A549 (cell line): ENCODE measurements at regions not wholly inside any gene's neighbourhood (a gene's known extent, or its start where the extent isn't known, plus 50 kb on each side); places are given as distances from the start of the nearest gene placed in this dataset.

ENCODE experiments used
- ATAC-seq, 2 experiments: fragments of 200-7000 bp in 1 of 2; fragments of >200 bp in 1 of 2; cut with Nextera tagmentation in 1 of 2; cut with Tn5 transposase in 1 of 2; 3 replicates each; pipeline versions ENCODE4 v1.8.0 to v1.9.1; 2018 to 2020; ENCODE audit warnings: mild to moderate bottlenecking in 1 of 2, moderate library complexity in 1 of 2
- CTCF ChIA-PET: fragments of 300-600 bp; sonication (Branson Sonifier 250); formaldehyde crosslinking; extraction: SDS; loops from one replicate; lab custom pipeline; 2021; ENCODE audit warnings: antibody characterized with exemption, inconsistent platforms; lab: Yijun Ruan, JAX
- POLR2A ChIA-PET: fragments of 350-600 bp; formaldehyde crosslinking; extraction: SDS; loops from one replicate; lab custom pipeline; 2021; ENCODE audit warnings: antibody characterized with exemption, inconsistent platforms; lab: Yijun Ruan, JAX
- DNase-seq, 2 experiments: peaks; one replicate each; pipeline versions ENCODE4 v3.0.0 to v3.0.0-alpha.2; 2011 to 2016; ENCODE audit warnings: low read depth in 1 of 2, low spot score in 1 of 2
- FAIRE-seq: peaks from 2 replicates; lab custom pipeline; 2011; peaks lifted over from hg19 to GRCh38; lab: Jason Lieb, UNC
- H3K27ac ChIP-seq, 2 experiments: fragments of >200 bp; sonication (Bioruptor Twin); formaldehyde crosslinking; 3 replicates each; pipeline ENCODE4 v1.5.1; 2016 to 2017
- H3K4me1 ChIP-seq: fragments of >200 bp; sonication (Bioruptor Twin); formaldehyde crosslinking; 3 replicates; pipeline ENCODE4 v1.6.1; 2016
- H3K4me2 ChIP-seq: fragments of >200 bp; sonication (Bioruptor Twin); formaldehyde crosslinking; 3 replicates; pipeline ENCODE4 v1.6.1; 2016
- H3K4me3 ChIP-seq: fragments of >200 bp; sonication (Bioruptor Twin); formaldehyde crosslinking; 3 replicates; pipeline ENCODE4 v1.5.1; 2016
- H3K9me3 ChIP-seq: fragments of >200 bp; sonication (Bioruptor Twin); formaldehyde crosslinking; 3 replicates; pipeline ENCODE4 v1.6.1; 2016
- BHLHE40 ChIP-seq: IDR thresholded peaks from 2 replicates; pipeline ENCODE4 v1.6.1; 2012; ENCODE audit warnings: low read depth, low read length, inconsistent platforms
- E2F6 ChIP-seq: IDR thresholded peaks from 2 replicates; pipeline ENCODE4 v1.6.1; 2012; ENCODE audit warnings: low read depth, borderline replicate concordance
- EHMT2 ChIP-seq: fragments of 200-600 bp; sonication (generic); IDR thresholded peaks from 2 replicates; pipeline ENCODE4 v1.6.1; 2016; ENCODE audit warnings: antibody characterized with exemption, low read depth, mild to moderate bottlenecking, moderate library complexity
- ELK1 ChIP-seq: fragments of 150-350 bp; IDR thresholded peaks from 2 replicates; pipeline ENCODE4 v1.6.1; 2014; ENCODE audit warnings: low read depth, mild to moderate bottlenecking, low read length
- FOSB ChIP-seq: fragments of 250-450 bp; sonication (Bioruptor Pico); IDR thresholded peaks from 2 replicates; pipeline ENCODE4 v1.5.0; 2020; ENCODE audit warnings: mild to moderate bottlenecking, moderate library complexity
- FOXS1 ChIP-seq: fragments of 250-450 bp; sonication (Bioruptor Pico); IDR thresholded peaks from 2 replicates; pipeline ENCODE4 v1.5.0; 2020; ENCODE audit warnings: mild to moderate bottlenecking, moderate library complexity
- GATA3 ChIP-seq: IDR thresholded peaks from 2 replicates; pipeline ENCODE4 v1.6.1; 2012; ENCODE audit warnings: borderline replicate concordance
- HEYL ChIP-seq: fragments of 250-450 bp; sonication (Bioruptor Pico); IDR thresholded peaks from 2 replicates; pipeline ENCODE4 v1.8.0; 2021; ENCODE audit warnings: mild to moderate bottlenecking, moderate library complexity
- HMGXB4 ChIP-seq: fragments of 250-450 bp; sonication (Bioruptor Pico); IDR thresholded peaks from 2 replicates; pipeline ENCODE4 v1.5.0; 2021; ENCODE audit warnings: mild to moderate bottlenecking, moderate library complexity, borderline replicate concordance
- HOXA7 ChIP-seq: fragments of 250-450 bp; sonication (Bioruptor Pico); IDR thresholded peaks from 2 replicates; pipeline ENCODE4 v1.5.0; 2020; ENCODE audit warnings: mild to moderate bottlenecking, moderate library complexity
- HOXB13 ChIP-seq: fragments of 250-450 bp; sonication (Bioruptor Pico); IDR thresholded peaks from 2 replicates; pipeline ENCODE4 v1.5.0; 2020; ENCODE audit warnings: low read depth, mild to moderate bottlenecking, moderate library complexity
- HOXB5 ChIP-seq: fragments of 250-450 bp; sonication (Bioruptor Pico); IDR thresholded peaks from 2 replicates; pipeline ENCODE4 v1.5.0; 2020; ENCODE audit warnings: mild to moderate bottlenecking, moderate library complexity
- KDM5A ChIP-seq: fragments of 200-600 bp; sonication (generic); IDR thresholded peaks from 2 replicates; pipeline ENCODE4 v1.6.1; 2016; ENCODE audit warnings: antibody characterized with exemption, mild to moderate bottlenecking
- MAFK ChIP-seq: fragments of 450-650 bp; IDR thresholded peaks from 2 replicates; pipeline ENCODE4 v1.6.1; 2014; ENCODE audit not compliant: partially characterized antibody
- NFE2L2 ChIP-seq: fragments of 150-350 bp; conservative IDR thresholded peaks from 2 replicates; pipeline ENCODE4 v1.6.1; 2014; ENCODE audit warnings: low read length
- NR3C1 ChIP-seq: fragments of >200 bp; sonication (Bioruptor Twin); formaldehyde crosslinking; IDR thresholded peaks from 3 replicates; pipeline ENCODE4 v1.6.1; 2017
- PBX3 ChIP-seq: IDR thresholded peaks from 2 replicates; pipeline ENCODE4 v1.6.1; 2012
- POLR2A ChIP-seq: IDR thresholded peaks from 2 replicates; pipeline ENCODE4 v1.6.1; 2012; ENCODE audit warnings: mild to moderate bottlenecking, low read length
- POLR2AphosphoS2 ChIP-seq: conservative IDR thresholded peaks from 2 replicates; pipeline ENCODE4 v1.6.1; 2012; ENCODE audit warnings: low read length, improper control_type of control experiment, inconsistent platforms
- RAD21 ChIP-seq, 2 experiments: fragments of >200 bp in 1 of 2; sonication (Bioruptor Twin) in 1 of 2; formaldehyde crosslinking in 1 of 2; IDR thresholded peaks in 1 of 2; conservative IDR thresholded peaks in 1 of 2; 2 replicates in 1 of 2; 3 replicates in 1 of 2; pipeline ENCODE4 v1.6.1; 2012 to 2018; ENCODE audit warnings: inconsistent platforms in 1 of 2
- RCOR1 ChIP-seq: fragments of 150-350 bp; IDR thresholded peaks from 2 replicates; pipeline ENCODE4 v1.6.1; 2014; ENCODE audit warnings: antibody characterized with exemption, low read length, low read depth
- TFCP2L1 ChIP-seq: fragments of 250-450 bp; sonication (Bioruptor Pico); IDR thresholded peaks from 2 replicates; pipeline ENCODE4 v1.5.0; 2021; ENCODE audit warnings: mild to moderate bottlenecking
- ZC3H11A ChIP-seq: fragments of 450-650 bp; IDR thresholded peaks from 2 replicates; pipeline ENCODE4 v1.6.1; 2014; ENCODE audit warnings: antibody characterized with exemption, mild to moderate bottlenecking
- ZNF302 ChIP-seq: fragments of 250-450 bp; sonication (Bioruptor Pico); IDR thresholded peaks from 2 replicates; pipeline ENCODE4 v1.9.0; 2021; ENCODE audit warnings: inconsistent platforms, mild to moderate bottlenecking, moderate library complexity
- ZSCAN20 ChIP-seq: fragments of 250-450 bp; sonication (Bioruptor Pico); IDR thresholded peaks from 2 replicates; pipeline ENCODE4 v1.8.0; 2022; ENCODE audit warnings: mild to moderate bottlenecking, moderate library complexity
- WGBS: methylation state at CpG from one replicate; pipeline ENCODE4 v1.1.6; 2017; ENCODE audit errors: missing lambda C conversion rate; 5-methylcytosine and 5-hydroxymethylcytosine counted together

GRCh38 chr6:73885393-73885792, 189.4 kb downstream of the CD109 start:
- DNase-seq (no peak), FAIRE-seq (no peak), ATAC-seq (no peak)
- ChIA-PET POLR2A (no interaction called here), CTCF (interaction anchor here (0.8 kb wide), 1 partner anchor 13 kb away, joined by 3 read pairs; no protein-coding TSS in a partner anchor)
- Histone ChIP-seq H3K4me1 (no peaks in the 10 kb centered on the region), H3K9me3 (no peaks in the 10 kb centered on the region), H3K27ac (no peak overlapping the region), H3K4me2 (no peak overlapping the region), H3K4me3 (no peak overlapping the region)
- TF ChIP-seq POLR2A = no peak
- TF ChIP-seq PBX3 = no peak
- TF ChIP-seq E2F6 = no peak
- TF ChIP-seq HMGXB4 (CRISPR knock-in tag) = no peak
- no peak for TF ChIP-seq HOXB13 (CRISPR knock-in tag)
- no peak for TF ChIP-seq NFE2L2
- TF ChIP-seq EHMT2 = no peak
- TF ChIP-seq MAFK = no peak
- TF ChIP-seq POLR2AphosphoS2 = no peak
- TF ChIP-seq HEYL (CRISPR knock-in tag) = no peak
- no peak for TF ChIP-seq GATA3
- no peak for TF ChIP-seq NR3C1
- TF ChIP-seq ZSCAN20 (CRISPR knock-in tag) = no peak
- TF ChIP-seq ZC3H11A = no peak
- no peak for TF ChIP-seq FOSB
- no peak for TF ChIP-seq KDM5A
- TF ChIP-seq ELK1 = no peak
- TF ChIP-seq HOXB5 (CRISPR knock-in tag) = no peak
- TF ChIP-seq RAD21 (conservative IDR thresholded peaks at IDR 0.05 in 1 of 2, IDR thresholded peaks at IDR 0.05 in 1 of 2) = no peak
- TF ChIP-seq FOXS1 (CRISPR knock-in tag) = no peak
- 80% methylated on average over 6 of the region's 7 CpGs for WGBS

GRCh38 chr6:73884540-73884939, 188.5 kb downstream of the CD109 start:
- ChIA-PET POLR2A (no interaction called here), CTCF (interaction anchor here (0.6 kb wide), 1 partner anchor 70 kb away, joined by 3 read pairs; no protein-coding TSS in a partner anchor)
- H3K27ac ChIP-seq = no peak overlapping the region
- no peak for ATAC-seq
- no peaks in the 10 kb centered on the region for H3K9me3 ChIP-seq
- no peak overlapping the region for H3K4me2 ChIP-seq
- FAIRE-seq = no peak
- TF ChIP-seq ZNF302 (CRISPR knock-in tag) = no peak
- no peak for TF ChIP-seq POLR2AphosphoS2
- no peak for TF ChIP-seq BHLHE40
- TF ChIP-seq E2F6 = no peak
- TF ChIP-seq HOXA7 (CRISPR knock-in tag) = no peak
- TF ChIP-seq RCOR1 = no peak
- no peak for TF ChIP-seq FOXS1 (CRISPR knock-in tag)
- TF ChIP-seq TFCP2L1 (CRISPR knock-in tag) = no peak
- H3K4me3 ChIP-seq = no peak overlapping the region
- DNase-seq = no peak
- 57% methylated on average over 4 of the region's 4 CpGs for WGBS
- no peaks in the 10 kb centered on the region for H3K4me1 ChIP-seq
